Upper lobe of left lung (tissue), 6 donors: ENCODE measurements at regions not wholly inside any gene's neighbourhood (a gene's known extent, or its start where the extent isn't known, plus 50 kb on each side); places are given as distances from the start of the nearest gene placed in this dataset.

Experiments used
- ATAC-seq, 2 donors: fragments of 200-7000 bp; cut with Tn5 transposase; one replicate each; pipeline ENCODE4 v1.9.1; 2022; ENCODE audit warnings: mild to moderate bottlenecking in 2 of 2, moderate library complexity in 2 of 2; ENCODE audit not compliant: low FRiP score in 2 of 2
- DNase-seq, 2 donors: peaks; one replicate each; pipeline ENCODE4 v3.0.0-alpha.2; 2019 to 2020
- H3K27ac ChIP-seq, 4 donors: fragments of 200-600 bp; sonication (generic); one replicate each; pipeline ENCODE4 v1.5.1; 2016 to 2019
- H3K27me3 ChIP-seq, 4 donors: fragments of 200-600 bp; sonication (generic); one replicate each; pipeline ENCODE4 v1.5.1; 2017 to 2019
- H3K36me3 ChIP-seq, 4 donors: fragments of 200-600 bp; sonication (generic); one replicate each; pipeline ENCODE4 v1.5.1; 2016 to 2019
- H3K4me1 ChIP-seq, 4 donors: fragments of 200-600 bp; sonication (generic); one replicate each; pipeline ENCODE4 v1.5.1; 2018 to 2019
- H3K4me3 ChIP-seq, 4 donors: fragments of 200-600 bp; sonication (generic); one replicate each; pipeline ENCODE4 v1.5.1; 2017 to 2019; ENCODE audit warnings: mild to moderate bottlenecking in 2 of 4, moderate library complexity in 1 of 4
- H3K9me3 ChIP-seq, 4 donors: fragments of 200-600 bp; sonication (generic); one replicate each; pipeline ENCODE4 v1.5.1; 2018 to 2019
- EP300 ChIP-seq, 4 donors: sonication (generic); formaldehyde crosslinking; IDR thresholded peaks; one replicate each; pipeline ENCODE4 v1.5.1; 2017; ENCODE audit warnings: antibody characterized with exemption in 4 of 4, control low read depth in 2 of 4
- POLR2A ChIP-seq, 4 donors: fragments of 450-650 bp; IDR thresholded peaks; one replicate each; pipeline ENCODE4 v1.5.1; 2016 to 2017; ENCODE audit warnings: antibody characterized with exemption in 4 of 4, mild to moderate bottlenecking in 2 of 4
- POLR2AphosphoS5 ChIP-seq, 2 donors: sonication (generic); formaldehyde crosslinking; IDR thresholded peaks; one replicate each; pipeline ENCODE4 v1.5.1; 2017; ENCODE audit warnings: antibody characterized with exemption in 2 of 2
- WGBS, 2 donors: methylation state at CpG; one replicate each; pipeline ENCODE4 v1.1.5; 2017 to 2018; 5-methylcytosine and 5-hydroxymethylcytosine counted together
- TF ChIP-seq, protein P1 (sequence below), 6 experiments: fragments of 450-650 bp in 4 of 6; fragments of 200-600 bp in 2 of 6; sonication (generic) in 2 of 6; IDR thresholded peaks; one replicate each; pipeline ENCODE4 v1.5.1; 2016 to 2019; ENCODE audit warnings: antibody characterized with exemption in 6 of 6
- donor health status: DM: no; HTN: no; CAD: no; lungs with moderate emphysema.
- donor health status: DM: no; HTN: yes; CAD: no; lungs with severe emphysema.

DNA sequence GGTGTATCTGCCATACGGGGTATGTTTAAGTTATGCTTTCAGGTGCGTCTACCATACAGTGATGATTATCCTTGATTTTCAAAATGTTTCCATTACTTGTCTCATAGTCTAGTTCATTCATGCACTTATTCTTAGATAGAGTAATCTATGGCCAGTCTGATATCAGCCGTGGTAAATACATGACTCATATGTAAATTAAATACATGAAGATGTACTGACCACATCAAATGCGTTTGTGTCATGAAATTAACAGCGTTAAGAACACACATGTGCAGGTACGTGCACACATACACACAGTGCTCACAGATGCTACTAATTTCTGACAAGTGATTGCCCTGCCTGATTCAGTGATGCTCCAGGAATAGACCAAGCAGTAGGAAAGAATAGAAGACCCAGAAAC lies 75.2 kb upstream of the EXOC1L start:
- Histone ChIP-seq H3K36me3 (no peaks in the 10 kb centered on the region), H3K27ac (no peak overlapping the region), H3K9me3 (no peaks in the 10 kb centered on the region), H3K4me3 (no peak overlapping the region), H3K27me3 (no peaks in the 10 kb centered on the region), H3K4me1 (no peaks in the 10 kb centered on the region)
- DNase-seq (no peak), ATAC-seq (no peak)
- TF ChIP-seq, protein P1, sequence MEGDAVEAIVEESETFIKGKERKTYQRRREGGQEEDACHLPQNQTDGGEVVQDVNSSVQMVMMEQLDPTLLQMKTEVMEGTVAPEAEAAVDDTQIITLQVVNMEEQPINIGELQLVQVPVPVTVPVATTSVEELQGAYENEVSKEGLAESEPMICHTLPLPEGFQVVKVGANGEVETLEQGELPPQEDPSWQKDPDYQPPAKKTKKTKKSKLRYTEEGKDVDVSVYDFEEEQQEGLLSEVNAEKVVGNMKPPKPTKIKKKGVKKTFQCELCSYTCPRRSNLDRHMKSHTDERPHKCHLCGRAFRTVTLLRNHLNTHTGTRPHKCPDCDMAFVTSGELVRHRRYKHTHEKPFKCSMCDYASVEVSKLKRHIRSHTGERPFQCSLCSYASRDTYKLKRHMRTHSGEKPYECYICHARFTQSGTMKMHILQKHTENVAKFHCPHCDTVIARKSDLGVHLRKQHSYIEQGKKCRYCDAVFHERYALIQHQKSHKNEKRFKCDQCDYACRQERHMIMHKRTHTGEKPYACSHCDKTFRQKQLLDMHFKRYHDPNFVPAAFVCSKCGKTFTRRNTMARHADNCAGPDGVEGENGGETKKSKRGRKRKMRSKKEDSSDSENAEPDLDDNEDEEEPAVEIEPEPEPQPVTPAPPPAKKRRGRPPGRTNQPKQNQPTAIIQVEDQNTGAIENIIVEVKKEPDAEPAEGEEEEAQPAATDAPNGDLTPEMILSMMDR (IDR thresholded peaks at IDR 0.05), result no peak
- TF ChIP-seq POLR2A (IDR thresholded peaks at IDR 0.05) (no peak), POLR2AphosphoS5 (IDR thresholded peaks at IDR 0.05) (no peak), EP300 (IDR thresholded peaks at IDR 0.05) (no peak)
- 88% methylated on average over 6 of the region's 6 CpGs for WGBS, 2 donors

DNA sequence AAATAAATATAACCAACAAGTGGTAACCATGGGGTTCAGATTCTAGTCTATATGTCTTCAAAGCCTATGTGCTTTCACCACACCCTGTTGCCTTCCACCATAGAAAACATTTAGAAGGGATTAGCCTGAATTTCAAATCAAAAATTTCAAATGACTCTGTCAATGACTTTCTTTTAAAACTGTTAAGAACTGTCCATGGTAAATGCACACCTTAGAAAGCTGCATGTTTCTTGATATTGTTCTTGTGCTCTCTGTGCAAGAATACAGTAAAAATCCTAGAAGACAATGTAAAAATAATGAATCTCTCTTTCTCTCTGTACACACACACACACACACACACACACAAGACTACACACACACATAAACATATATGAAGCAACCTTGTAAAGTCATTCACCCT lies 74.6 kb upstream of the EXOC1L start:
- H3K36me3 ChIP-seq, result no peaks in the 10 kb centered on the region
- DNase-seq (no peak), ATAC-seq (no peak)
- H3K27me3 ChIP-seq, result no peaks in the 10 kb centered on the region
- no peak for TF ChIP-seq POLR2AphosphoS5 (IDR thresholded peaks at IDR 0.05)
- TF ChIP-seq POLR2A (IDR thresholded peaks at IDR 0.05), result no peak
- no peak for TF ChIP-seq EP300 (IDR thresholded peaks at IDR 0.05)
- TF ChIP-seq, protein P1 (IDR thresholded peaks at IDR 0.05), result no peak
- no peaks in the 10 kb centered on the region for H3K4me1 ChIP-seq
- no peaks in the 10 kb centered on the region for H3K9me3 ChIP-seq
- H3K27ac ChIP-seq, result no peak overlapping the region
- no peak overlapping the region for H3K4me3 ChIP-seq

DNA sequence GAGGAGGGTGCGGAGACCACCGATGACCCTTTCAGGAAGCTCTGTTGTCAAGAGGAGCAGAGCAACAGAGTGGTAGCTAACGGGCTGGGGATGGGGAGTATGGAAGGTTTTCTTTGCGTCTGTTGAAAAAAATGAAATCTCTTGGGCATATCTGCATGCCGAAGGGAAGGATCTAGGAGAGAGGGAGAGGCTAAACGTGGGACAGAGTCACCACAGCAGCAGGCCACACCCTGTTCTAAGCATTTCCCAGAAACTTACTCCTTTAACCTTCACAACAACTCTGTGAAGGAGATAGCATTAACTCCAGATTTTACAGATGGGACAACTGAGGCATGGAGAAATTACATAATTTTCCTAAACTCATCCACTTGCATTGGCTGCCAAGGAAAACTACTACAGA lies 71.8 kb upstream of the EXOC1L start:
- H3K27me3 ChIP-seq, result no peaks in the 10 kb centered on the region
- H3K27ac ChIP-seq, result no peak overlapping the region
- no peak overlapping the region for H3K4me3 ChIP-seq
- H3K9me3 ChIP-seq, result no peaks in the 10 kb centered on the region
- no peak for ATAC-seq
- no peaks in the 10 kb centered on the region for H3K4me1 ChIP-seq
- TF ChIP-seq POLR2AphosphoS5 (IDR thresholded peaks at IDR 0.05) (no peak), EP300 (IDR thresholded peaks at IDR 0.05) (no peak), POLR2A (IDR thresholded peaks at IDR 0.05) (no peak)
- TF ChIP-seq, protein P1 (IDR thresholded peaks at IDR 0.05), result no peak
- H3K36me3 ChIP-seq, result no peaks in the 10 kb centered on the region
- DNase-seq, result no peak
- WGBS, 2 donors, result 79 to 88% methylated on average over 6 of the region's 6 CpGs

DNA sequence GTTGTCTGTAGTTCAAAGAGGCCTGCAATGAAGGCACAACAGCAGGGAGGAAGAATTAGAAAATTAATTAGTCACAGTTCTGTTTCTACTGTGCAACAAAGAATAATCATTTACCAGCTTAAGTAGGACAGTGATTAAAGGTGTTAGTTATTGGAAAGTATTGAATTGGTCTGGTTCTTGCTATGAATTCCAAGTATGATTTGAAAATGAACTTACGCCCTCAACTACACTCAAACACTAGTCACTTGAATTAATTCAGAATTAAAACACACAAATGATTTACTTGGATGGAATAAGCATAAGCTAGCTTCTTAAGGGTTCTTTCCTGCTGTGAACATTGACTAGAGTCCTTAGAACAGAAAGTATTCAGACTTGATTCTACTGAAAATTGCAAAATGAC lies 69.9 kb upstream of the EXOC1L start:
- Histone ChIP-seq H3K27ac (no peak overlapping the region), H3K27me3 (no peaks in the 10 kb centered on the region), H3K36me3 (no peaks in the 10 kb centered on the region), H3K9me3 (no peaks in the 10 kb centered on the region), H3K4me3 (no peak overlapping the region), H3K4me1 (no peaks in the 10 kb centered on the region)
- DNase-seq (no peak), ATAC-seq (no peak)
- no peak for TF ChIP-seq POLR2AphosphoS5 (IDR thresholded peaks at IDR 0.05)
- no peak for TF ChIP-seq EP300 (IDR thresholded peaks at IDR 0.05)
- TF ChIP-seq, protein P1 (IDR thresholded peaks at IDR 0.05), result no peak
- no peak for TF ChIP-seq POLR2A (IDR thresholded peaks at IDR 0.05)
- 96 to 100% methylated on average over 1 of the region's 1 CpG for WGBS, 2 donors

DNA sequence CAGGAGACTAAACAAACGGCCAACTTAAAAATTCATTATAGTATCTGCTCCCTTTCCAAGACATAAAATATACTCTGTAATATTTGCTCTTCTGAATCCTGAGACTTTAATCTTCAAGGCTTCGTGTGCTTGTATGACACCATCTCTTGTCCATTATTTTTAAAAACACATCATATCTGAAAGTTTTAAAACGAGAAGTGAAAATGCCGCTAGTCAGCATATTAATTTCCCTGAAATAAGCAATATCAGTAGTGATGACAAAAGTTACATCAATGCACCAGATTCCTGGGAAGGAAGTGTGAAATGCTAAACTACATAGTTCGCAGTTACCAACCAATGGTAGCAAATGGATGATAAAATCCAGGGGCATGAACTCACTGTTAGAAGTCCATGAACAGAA lies 66.8 kb upstream of the EXOC1L start:
- Histone ChIP-seq H3K4me3 (no peak overlapping the region), H3K36me3 (no peaks in the 10 kb centered on the region), H3K27ac (no peak overlapping the region), H3K4me1 (no peaks in the 10 kb centered on the region), H3K27me3 (no peaks in the 10 kb centered on the region), H3K9me3 (no peaks in the 10 kb centered on the region)
- ATAC-seq, result no peak
- TF ChIP-seq, protein P1 (IDR thresholded peaks at IDR 0.05), result no peak
- TF ChIP-seq POLR2AphosphoS5 (IDR thresholded peaks at IDR 0.05), result no peak
- TF ChIP-seq EP300 (IDR thresholded peaks at IDR 0.05), result no peak
- TF ChIP-seq POLR2A (IDR thresholded peaks at IDR 0.05), result no peak
- DNase-seq, result no peak
- 75 to 82% methylated on average over 5 of the region's 5 CpGs for WGBS, 2 donors
